ENCODE measurements at regions not wholly inside any gene's neighbourhood (a gene's known extent, or its start where the extent isn't known, plus 50 kb on each side); places are given as distances from the start of the nearest gene placed in this dataset.

GRCh38 chr1:71153826-71154225 is 73.0 kb upstream of the ZRANB2 start:
- Histone ChIP-seq H3K79me2 (ENCODE audit: insufficient read depth) (no peaks in the 10 kb centered on the region), H3K36me3 (replicated peaks in 1 of 2; ENCODE audit: control insufficient read depth in 1 of 2, insufficient read depth in 2 of 2, low read length in 1 of 2) (no peaks in the 10 kb centered on the region), H4K20me1 (ENCODE audit: insufficient read depth) (no peaks in the 10 kb centered on the region), H3K4me2 (no peak overlapping the region), H3K27ac (ENCODE audit: low read depth in 2 of 2, low read length in 1 of 2) (no peak overlapping the region), H2AFZ (ENCODE audit: low read depth) (no peak overlapping the region), H3K9ac (no peak overlapping the region), H3K4me1 (ENCODE audit: control insufficient read depth in 1 of 2, insufficient read depth in 2 of 2, low read depth in 1 of 2, low read length in 1 of 2) (no peaks in the 10 kb centered on the region), H3K27me3 (ENCODE audit: insufficient read depth) (no peaks in the 10 kb centered on the region), H3F3A (replicated peaks; ENCODE audit: insufficient read depth) (no peaks in the 10 kb centered on the region), H3K4me3 (ENCODE audit: low read depth in 2 of 2, low read length in 1 of 2) (no peak overlapping the region), H3K9me3 (no peaks in the 10 kb centered on the region), H3K9me2 (no peaks in the 10 kb centered on the region)
- DNase-seq = no peak
- ChIA-PET CTCF (no interaction called here), POLR2A (no interaction called here)
- TF ChIP-seq EZH2phosphoT487 (IDR thresholded peaks at IDR 0.05; ENCODE audit: borderline replicate concordance, low read depth) = no peak
- no peak for TF ChIP-seq POLR2AphosphoS5 (IDR thresholded peaks at IDR 0.05; ENCODE audit: low read depth, low read length)
- TF ChIP-seq EP300 (IDR thresholded peaks at IDR 0.05; ENCODE audit: borderline replicate concordance in 1 of 2, low read depth in 1 of 2, low read length in 1 of 2) = no peak
- WGBS (ENCODE audit: low lambda C conversion rate) = 23% methylated on average over 2 of the region's 2 CpGs

DNA sequence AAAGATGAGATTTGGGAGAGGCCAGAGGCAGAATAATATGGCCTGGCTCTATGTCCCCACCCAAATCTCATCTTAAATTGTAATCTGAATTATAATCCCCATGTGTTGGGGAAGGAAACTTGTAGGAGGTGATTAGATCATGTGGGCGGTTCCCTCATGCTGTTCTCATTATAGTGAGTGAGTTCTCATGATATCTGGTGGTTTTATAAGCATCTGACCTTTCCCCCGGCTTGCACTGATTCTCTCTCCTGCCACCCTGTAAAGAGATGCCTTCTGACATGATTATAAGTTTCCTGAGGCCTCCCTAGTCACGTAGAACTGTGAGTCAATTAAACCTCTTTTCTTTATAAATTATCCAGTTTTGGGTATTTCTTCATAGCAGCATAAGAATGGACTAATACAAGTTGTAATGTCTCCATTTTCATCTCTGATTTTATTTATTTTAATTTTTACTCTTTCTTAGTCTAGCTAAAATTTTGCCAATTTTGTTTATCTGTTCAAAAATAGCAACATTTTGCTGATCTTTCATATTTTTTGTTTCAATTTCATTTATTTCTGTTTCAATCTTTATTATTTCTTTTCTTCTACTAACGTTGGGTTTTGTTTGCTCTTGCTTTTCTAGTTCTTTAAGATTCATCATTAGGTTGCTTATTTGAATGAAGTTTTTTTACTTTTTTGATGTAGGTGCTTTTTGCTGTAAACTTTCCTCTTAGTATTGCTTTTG is 67.0 kb upstream of the ZRANB2 start:
- WGBS (ENCODE audit: low lambda C conversion rate) = 18% methylated on average over 4 of the region's 4 CpGs
- Histone ChIP-seq H3K9ac (no peak overlapping the region), H3K4me1 (ENCODE audit: control insufficient read depth in 1 of 2, insufficient read depth in 2 of 2, low read depth in 1 of 2, low read length in 1 of 2) (no peaks in the 10 kb centered on the region), H3K4me2 (no peak overlapping the region), H3K79me2 (ENCODE audit: insufficient read depth) (no peaks in the 10 kb centered on the region), H3K9me2 (no peaks in the 10 kb centered on the region), H2AFZ (ENCODE audit: low read depth) (no peak overlapping the region), H3K27me3 (ENCODE audit: insufficient read depth) (no peaks in the 10 kb centered on the region), H3K4me3 (ENCODE audit: low read depth in 2 of 2, low read length in 1 of 2) (no peak overlapping the region), H4K20me1 (ENCODE audit: insufficient read depth) (no peaks in the 10 kb centered on the region), H3K36me3 (replicated peaks in 1 of 2; ENCODE audit: control insufficient read depth in 1 of 2, insufficient read depth in 2 of 2, low read length in 1 of 2) (no peaks in the 10 kb centered on the region), H3K9me3 (no peaks in the 10 kb centered on the region), H3F3A (replicated peaks; ENCODE audit: insufficient read depth) (no peaks in the 10 kb centered on the region), H3K27ac (ENCODE audit: low read depth in 2 of 2, low read length in 1 of 2) (no peak overlapping the region)
- TF ChIP-seq YY1 (IDR thresholded peaks at IDR 0.05; ENCODE audit: low read depth) (no peak), MEF2A (IDR thresholded peaks at IDR 0.05; ENCODE audit: borderline replicate concordance, low read depth) (no peak), ZBTB33 (IDR thresholded peaks at IDR 0.05; ENCODE audit: borderline replicate concordance, low read depth) (no peak), CHD2 (IDR thresholded peaks at IDR 0.05; ENCODE audit: low read length, partially characterized antibody) (no peak), MXI1 (IDR thresholded peaks at IDR 0.05; ENCODE audit: low read depth, low read length) (no peak), JUND (IDR thresholded peaks at IDR 0.05) (no peak), TCF12 (IDR thresholded peaks at IDR 0.05) (no peak), USF1 (IDR thresholded peaks at IDR 0.05; ENCODE audit: borderline replicate concordance, low read depth) (no peak), ELF1 (IDR thresholded peaks at IDR 0.05) (no peak), GABPA (IDR thresholded peaks at IDR 0.05; ENCODE audit: low read depth) (no peak)
- TF ChIP-seq, protein P1, sequence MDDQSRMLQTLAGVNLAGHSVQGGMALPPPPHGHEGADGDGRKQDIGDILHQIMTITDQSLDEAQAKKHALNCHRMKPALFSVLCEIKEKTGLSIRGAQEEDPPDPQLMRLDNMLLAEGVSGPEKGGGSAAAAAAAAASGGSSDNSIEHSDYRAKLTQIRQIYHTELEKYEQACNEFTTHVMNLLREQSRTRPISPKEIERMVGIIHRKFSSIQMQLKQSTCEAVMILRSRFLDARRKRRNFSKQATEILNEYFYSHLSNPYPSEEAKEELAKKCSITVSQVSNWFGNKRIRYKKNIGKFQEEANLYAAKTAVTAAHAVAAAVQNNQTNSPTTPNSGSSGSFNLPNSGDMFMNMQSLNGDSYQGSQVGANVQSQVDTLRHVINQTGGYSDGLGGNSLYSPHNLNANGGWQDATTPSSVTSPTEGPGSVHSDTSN (IDR thresholded peaks at IDR 0.05) = no peak
- no peak for DNase-seq
- CTCF ChIA-PET = interaction anchor here (1.5 kb wide), 1 partner anchor 191 kb away, joined by 3 read pairs; no protein-coding TSS in a partner anchor
- POLR2A ChIA-PET = no interaction called here
